ENCODE measurements at regions not wholly inside any gene's neighbourhood (a gene's known extent, or its start where the extent isn't known, plus 50 kb on each side); places are given as distances from the start of the nearest gene placed in this dataset.

- no peaks in the 10 kb centered on the region for H3K9me3 ChIP-seq (ENCODE audit: low read depth, low read length)
- no peak for DNase-seq (ENCODE audit: low read depth, low spot score)
- no peak overlapping the region for H3K27ac ChIP-seq
- no peak for TF ChIP-seq FOXP2 (optimal IDR thresholded peaks at IDR 0.05; ENCODE audit: control extremely low read depth, extremely low read length, insufficient read depth)
- TF ChIP-seq EZH2 (IDR thresholded peaks at IDR 0.05): no peak
- no peak for TF ChIP-seq POLR2AphosphoS5 (IDR thresholded peaks at IDR 0.05; ENCODE audit: borderline replicate concordance, low read depth, low read length)
- H3K4me3 ChIP-seq: no peak overlapping the region
- no peaks in the 10 kb centered on the region for H3K36me3 ChIP-seq (ENCODE audit: insufficient read depth, low read length)
- H3K9ac ChIP-seq (ENCODE audit: insufficient read length): no peak overlapping the region
Measured at GRCh38 chr17:13118311-13118710, 100.5 kb upstream of the ELAC2 start.

- Histone ChIP-seq H3K36me3 (ENCODE audit: insufficient read depth, low read length) (no peaks in the 10 kb centered on the region), H3K9me3 (ENCODE audit: low read depth, low read length) (no peaks in the 10 kb centered on the region), H3K9ac (ENCODE audit: insufficient read length) (no peak overlapping the region), H3K4me3 (no peak overlapping the region), H3K27ac (no peak overlapping the region)
- TF ChIP-seq POLR2AphosphoS5 (IDR thresholded peaks at IDR 0.05; ENCODE audit: borderline replicate concordance, low read depth, low read length): no peak
- TF ChIP-seq FOXP2 (optimal IDR thresholded peaks at IDR 0.05; ENCODE audit: control extremely low read depth, extremely low read length, insufficient read depth): no peak
- no peak for TF ChIP-seq EZH2 (IDR thresholded peaks at IDR 0.05)
- DNase-seq (ENCODE audit: low read depth, low spot score): no peak
Measured at GRCh38 chr17:13117616-13118015, 99.8 kb upstream of the ELAC2 start.

- no peak overlapping the region for H3K4me3 ChIP-seq
- no peak for TF ChIP-seq POLR2AphosphoS5 (IDR thresholded peaks at IDR 0.05; ENCODE audit: borderline replicate concordance, low read depth, low read length)
- TF ChIP-seq EZH2 (IDR thresholded peaks at IDR 0.05): no peak
- no peak for TF ChIP-seq FOXP2 (optimal IDR thresholded peaks at IDR 0.05; ENCODE audit: control extremely low read depth, extremely low read length, insufficient read depth)
- no peak overlapping the region for H3K9ac ChIP-seq (ENCODE audit: insufficient read length)
- DNase-seq (ENCODE audit: low read depth, low spot score): no peak
- no peaks in the 10 kb centered on the region for H3K9me3 ChIP-seq (ENCODE audit: low read depth, low read length)
- H3K27ac ChIP-seq: no peak overlapping the region
- no peaks in the 10 kb centered on the region for H3K36me3 ChIP-seq (ENCODE audit: insufficient read depth, low read length)
Measured at GRCh38 chr17:13114601-13115031, 96.8 kb upstream of the ELAC2 start.

- no peak for DNase-seq (ENCODE audit: low read depth, low spot score)
- H3K36me3 ChIP-seq (ENCODE audit: insufficient read depth, low read length): no peaks in the 10 kb centered on the region
- H3K27ac ChIP-seq: no peak overlapping the region
- H3K4me3 ChIP-seq: no peak overlapping the region
- TF ChIP-seq FOXP2 (optimal IDR thresholded peaks at IDR 0.05; ENCODE audit: control extremely low read depth, extremely low read length, insufficient read depth) (no peak), POLR2AphosphoS5 (IDR thresholded peaks at IDR 0.05; ENCODE audit: borderline replicate concordance, low read depth, low read length) (no peak), EZH2 (IDR thresholded peaks at IDR 0.05) (no peak)
- no peaks in the 10 kb centered on the region for H3K9me3 ChIP-seq (ENCODE audit: low read depth, low read length)
- H3K9ac ChIP-seq (ENCODE audit: insufficient read length): no peak overlapping the region
Measured at GRCh38 chr17:13113821-13114525, 96.1 kb upstream of the ELAC2 start.

GRCh38 chr17:13107676-13108235, 89.9 kb upstream of the ELAC2 start:
- Histone ChIP-seq H3K9me3 (ENCODE audit: low read depth, low read length) (no peaks in the 10 kb centered on the region), H3K9ac (ENCODE audit: insufficient read length) (no peak overlapping the region), H3K4me3 (no peak overlapping the region), H3K27ac (no peak overlapping the region), H3K36me3 (ENCODE audit: insufficient read depth, low read length) (no peaks in the 10 kb centered on the region)
- TF ChIP-seq EZH2 (IDR thresholded peaks at IDR 0.05) (no peak), POLR2AphosphoS5 (IDR thresholded peaks at IDR 0.05; ENCODE audit: borderline replicate concordance, low read depth, low read length) (no peak), FOXP2 (optimal IDR thresholded peaks at IDR 0.05; ENCODE audit: control extremely low read depth, extremely low read length, insufficient read depth) (no peak)
- DNase-seq (ENCODE audit: low read depth, low spot score): no peak

GRCh38 chr17:13106171-13106570, 88.3 kb upstream of the ELAC2 start:
- DNase-seq (ENCODE audit: low read depth, low spot score): no peak

GRCh38 chr17:13104576-13104975, 86.7 kb upstream of the ELAC2 start:
- no peak for TF ChIP-seq FOXP2 (optimal IDR thresholded peaks at IDR 0.05; ENCODE audit: control extremely low read depth, extremely low read length, insufficient read depth)
- TF ChIP-seq EZH2 (IDR thresholded peaks at IDR 0.05): no peak
- H3K9me3 ChIP-seq (ENCODE audit: low read depth, low read length): no peaks in the 10 kb centered on the region
- DNase-seq (ENCODE audit: low read depth, low spot score): no peak
- no peak overlapping the region for H3K4me3 ChIP-seq
- no peaks in the 10 kb centered on the region for H3K36me3 ChIP-seq (ENCODE audit: insufficient read depth, low read length)
- H3K27ac ChIP-seq: no peak overlapping the region
- no peak overlapping the region for H3K9ac ChIP-seq (ENCODE audit: insufficient read length)

More at GRCh38 chr17:13106171-13106570, 88.3 kb upstream of the ELAC2 start:
- Histone ChIP-seq H3K4me3 (no peak overlapping the region), H3K36me3 (ENCODE audit: insufficient read depth, low read length) (no peaks in the 10 kb centered on the region), H3K9ac (ENCODE audit: insufficient read length) (no peak overlapping the region), H3K9me3 (ENCODE audit: low read depth, low read length) (no peaks in the 10 kb centered on the region), H3K27ac (no peak overlapping the region)
- TF ChIP-seq EZH2 (IDR thresholded peaks at IDR 0.05) (no peak), POLR2AphosphoS5 (IDR thresholded peaks at IDR 0.05; ENCODE audit: borderline replicate concordance, low read depth, low read length) (no peak), FOXP2 (optimal IDR thresholded peaks at IDR 0.05; ENCODE audit: control extremely low read depth, extremely low read length, insufficient read depth) (no peak)

- Histone ChIP-seq H3K4me3 (no peak overlapping the region), H3K9ac (ENCODE audit: insufficient read length) (no peak overlapping the region), H3K9me3 (ENCODE audit: low read depth, low read length) (no peaks in the 10 kb centered on the region), H3K36me3 (ENCODE audit: insufficient read depth, low read length) (no peaks in the 10 kb centered on the region), H3K27ac (no peak overlapping the region)
- no peak for DNase-seq (ENCODE audit: low read depth, low spot score)
- TF ChIP-seq FOXP2 (optimal IDR thresholded peaks at IDR 0.05; ENCODE audit: control extremely low read depth, extremely low read length, insufficient read depth) (no peak), EZH2 (IDR thresholded peaks at IDR 0.05) (no peak), POLR2AphosphoS5 (IDR thresholded peaks at IDR 0.05; ENCODE audit: borderline replicate concordance, low read depth, low read length) (no peak)
Measured at GRCh38 chr17:13102477-13102876, 84.7 kb upstream of the ELAC2 start.
